Gastroesophageal sphincter (tissue), 4 donors: ENCODE measurements at regions not wholly inside any gene's neighbourhood (a gene's known extent, or its start where the extent isn't known, plus 50 kb on each side); places are given as distances from the start of the nearest gene placed in this dataset.

ENCODE experiments used
- ATAC-seq: fragments of 150-250 bp; one replicate; pipeline ENCODE4 v1.9.1; 2016; ENCODE audit warnings: mild to moderate bottlenecking, moderate library complexity
- H3K27ac ChIP-seq, 4 donors: fragments of 200-600 bp; sonication (generic) in 3 of 4; 1 replicate in 3 of 4; 2 replicates in 1 of 4; pipeline ENCODE4 v1.5.1; 2016 to 2019
- H3K27me3 ChIP-seq: fragments of 200-600 bp; sonication (generic); one replicate; pipeline ENCODE4 v1.5.1; 2019
- H3K36me3 ChIP-seq, 2 donors: fragments of 200-600 bp; sonication (generic); one replicate each; pipeline ENCODE4 v1.5.1; 2019; ENCODE audit warnings: control low read depth in 1 of 2
- H3K4me1 ChIP-seq, 3 donors: fragments of 200-600 bp; sonication (generic); 1 replicate in 2 of 3; 2 replicates in 1 of 3; pipeline ENCODE4 v1.5.1; 2016 to 2019; ENCODE audit warnings: control low read depth in 2 of 3
- H3K4me3 ChIP-seq, 2 donors: fragments of 200-600 bp; sonication (generic); one replicate each; pipeline ENCODE4 v1.5.1; 2019; ENCODE audit warnings: mild to moderate bottlenecking in 1 of 2, moderate library complexity in 1 of 2
- H3K9me3 ChIP-seq, 3 donors: fragments of 200-600 bp; sonication (generic); one replicate each; pipeline ENCODE4 v1.5.1; 2017 to 2019; ENCODE audit warnings: control low read depth in 2 of 3
- EP300 ChIP-seq: sonication (generic); formaldehyde crosslinking; IDR thresholded peaks from one replicate; pipeline ENCODE4 v1.6.1; 2017; ENCODE audit warnings: antibody characterized with exemption, mild to moderate bottlenecking
- POLR2A ChIP-seq, 2 donors: fragments of 450-650 bp; IDR thresholded peaks; one replicate each; pipeline ENCODE4 v1.6.1; 2017; ENCODE audit warnings: antibody characterized with exemption in 2 of 2, mild to moderate bottlenecking in 2 of 2, moderate library complexity in 1 of 2
- POLR2AphosphoS5 ChIP-seq: sonication (generic); formaldehyde crosslinking; IDR thresholded peaks from one replicate; pipeline ENCODE4 v1.6.1; 2017; ENCODE audit warnings: antibody characterized with exemption
- WGBS, 2 donors: methylation state at CpG; one replicate each; pipeline ENCODE4 v1.1.5; 2018; ENCODE audit warnings: low coverage in 1 of 2; 5-methylcytosine and 5-hydroxymethylcytosine counted together
- TF ChIP-seq, protein P1 (sequence below), 4 experiments: fragments of 200-600 bp in 2 of 4; fragments of 450-650 bp in 2 of 4; sonication (generic) in 1 of 4; IDR thresholded peaks; one replicate each; pipeline ENCODE4 v1.5.1; 2017 to 2019; ENCODE audit warnings: antibody characterized with exemption in 4 of 4, mild to moderate bottlenecking in 2 of 4, moderate library complexity in 2 of 4

- no peak overlapping the region for H3K4me3 ChIP-seq
- TF ChIP-seq POLR2A (IDR thresholded peaks at IDR 0.05): no peak
- TF ChIP-seq, protein P1, sequence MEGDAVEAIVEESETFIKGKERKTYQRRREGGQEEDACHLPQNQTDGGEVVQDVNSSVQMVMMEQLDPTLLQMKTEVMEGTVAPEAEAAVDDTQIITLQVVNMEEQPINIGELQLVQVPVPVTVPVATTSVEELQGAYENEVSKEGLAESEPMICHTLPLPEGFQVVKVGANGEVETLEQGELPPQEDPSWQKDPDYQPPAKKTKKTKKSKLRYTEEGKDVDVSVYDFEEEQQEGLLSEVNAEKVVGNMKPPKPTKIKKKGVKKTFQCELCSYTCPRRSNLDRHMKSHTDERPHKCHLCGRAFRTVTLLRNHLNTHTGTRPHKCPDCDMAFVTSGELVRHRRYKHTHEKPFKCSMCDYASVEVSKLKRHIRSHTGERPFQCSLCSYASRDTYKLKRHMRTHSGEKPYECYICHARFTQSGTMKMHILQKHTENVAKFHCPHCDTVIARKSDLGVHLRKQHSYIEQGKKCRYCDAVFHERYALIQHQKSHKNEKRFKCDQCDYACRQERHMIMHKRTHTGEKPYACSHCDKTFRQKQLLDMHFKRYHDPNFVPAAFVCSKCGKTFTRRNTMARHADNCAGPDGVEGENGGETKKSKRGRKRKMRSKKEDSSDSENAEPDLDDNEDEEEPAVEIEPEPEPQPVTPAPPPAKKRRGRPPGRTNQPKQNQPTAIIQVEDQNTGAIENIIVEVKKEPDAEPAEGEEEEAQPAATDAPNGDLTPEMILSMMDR (IDR thresholded peaks at IDR 0.05): no peak
- no peak for TF ChIP-seq EP300
- no peak for TF ChIP-seq POLR2AphosphoS5
- no peaks in the 10 kb centered on the region for H3K4me1 ChIP-seq
- H3K36me3 ChIP-seq: no peaks in the 10 kb centered on the region
- H3K27ac ChIP-seq: no peak overlapping the region
- no peak for ATAC-seq
- H3K9me3 ChIP-seq: no peaks in the 10 kb centered on the region
- H3K27me3 ChIP-seq: no peaks in the 10 kb centered on the region
- 83 to 85% methylated on average over 4 of the region's 10 CpGs for WGBS, 2 donors
These were observed 246.4 kb downstream of the VAPA start for GRCh38 chr18:10160251-10160650.

GRCh38 chr18:10161315-10161714, 247.5 kb downstream of the VAPA start:
- Histone ChIP-seq H3K27me3 (no peaks in the 10 kb centered on the region), H3K4me1 (no peaks in the 10 kb centered on the region), H3K36me3 (no peaks in the 10 kb centered on the region), H3K4me3 (no peak overlapping the region), H3K27ac (no peak overlapping the region), H3K9me3 (no peaks in the 10 kb centered on the region)
- WGBS, 2 donors: 91 to 100% methylated on average over 1 to 10 of the region's 12 CpGs
- no peak for ATAC-seq
- TF ChIP-seq POLR2AphosphoS5 (no peak), EP300 (no peak), POLR2A (IDR thresholded peaks at IDR 0.05) (no peak)
- TF ChIP-seq, protein P1 (IDR thresholded peaks at IDR 0.05): no peak

DNA sequence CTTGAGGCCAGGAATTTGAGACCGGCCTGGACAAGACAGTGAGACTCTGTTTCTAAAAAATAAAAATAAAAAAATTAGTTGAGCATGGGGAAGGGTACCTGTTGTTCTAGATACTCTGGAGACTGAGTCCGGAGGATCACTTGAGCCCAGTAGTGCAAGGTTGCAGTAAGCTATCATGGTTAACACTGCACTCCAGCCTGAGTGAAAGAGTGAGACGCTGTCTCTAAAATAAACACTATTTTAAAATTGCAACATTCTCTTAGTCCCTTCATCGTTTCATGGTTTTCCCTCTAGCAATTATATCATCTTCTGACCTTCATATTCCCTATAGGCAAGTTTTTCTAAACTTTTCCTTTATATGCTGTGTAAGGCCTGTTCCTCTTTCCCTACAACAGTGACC, 248.5 kb downstream of the VAPA start:
- Histone ChIP-seq H3K9me3 (no peaks in the 10 kb centered on the region), H3K4me1 (no peaks in the 10 kb centered on the region), H3K27ac (no peak overlapping the region), H3K4me3 (no peak overlapping the region), H3K36me3 (no peaks in the 10 kb centered on the region), H3K27me3 (no peaks in the 10 kb centered on the region)
- WGBS, 2 donors: 69 to 79% methylated on average over 4 of the region's 4 CpGs
- TF ChIP-seq POLR2A (IDR thresholded peaks at IDR 0.05) (no peak), EP300 (no peak), POLR2AphosphoS5 (no peak)
- TF ChIP-seq, protein P1 (IDR thresholded peaks at IDR 0.05): no peak
- no peak for ATAC-seq

GRCh38 chr18:10164271-10165071, 250.7 kb downstream of the VAPA start:
- Histone ChIP-seq H3K4me1 (no peaks in the 10 kb centered on the region), H3K27me3 (no peaks in the 10 kb centered on the region), H3K36me3 (no peaks in the 10 kb centered on the region), H3K4me3 (no peak overlapping the region), H3K27ac (no peak overlapping the region), H3K9me3 (no peaks in the 10 kb centered on the region)
- TF ChIP-seq POLR2AphosphoS5: no peak
- TF ChIP-seq, protein P1 (IDR thresholded peaks at IDR 0.05): no peak
- no peak for TF ChIP-seq EP300
- TF ChIP-seq POLR2A (IDR thresholded peaks at IDR 0.05): no peak
- no peak for ATAC-seq
- 88 to 93% methylated on average over 13 to 14 of the region's 17 CpGs for WGBS, 2 donors

DNA sequence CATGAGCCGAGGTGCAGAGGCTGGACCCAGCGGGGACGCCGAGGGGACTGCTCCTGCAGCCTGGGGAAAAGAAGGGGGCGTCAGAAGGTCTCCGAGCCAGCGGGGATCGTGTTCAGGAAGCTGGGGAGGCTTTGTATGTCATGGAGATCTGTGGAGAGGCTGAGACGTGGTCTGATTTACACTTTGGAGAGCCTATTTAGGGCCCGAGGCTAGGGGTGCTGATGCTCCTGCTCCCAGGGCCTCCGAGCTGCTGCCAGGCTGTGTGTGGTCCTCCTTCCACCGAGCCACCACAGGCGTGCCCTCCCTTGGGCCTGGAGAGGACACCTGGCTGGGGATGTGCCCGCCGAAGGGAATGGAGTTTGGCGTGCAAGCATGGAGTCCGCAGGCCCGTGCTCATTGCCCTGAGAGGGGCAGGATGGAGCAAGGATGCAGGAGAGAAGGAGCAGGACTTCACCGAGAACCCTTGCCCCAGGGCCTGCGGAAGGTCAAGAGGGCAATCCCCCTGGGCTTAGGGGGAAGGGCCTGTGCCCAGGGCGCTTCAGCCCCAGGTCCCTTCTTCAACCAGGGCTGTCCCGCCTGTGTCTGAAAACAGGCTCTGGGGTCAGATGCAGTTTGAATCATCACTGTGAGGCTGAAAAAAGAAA, 252.5 kb downstream of the VAPA start:
- H3K4me3 ChIP-seq: no peak overlapping the region
- no peak for ATAC-seq
- TF ChIP-seq, protein P1 (IDR thresholded peaks at IDR 0.05): no peak
- TF ChIP-seq EP300 (no peak), POLR2A (IDR thresholded peaks at IDR 0.05) (no peak), POLR2AphosphoS5 (no peak)
- no peaks in the 10 kb centered on the region for H3K36me3 ChIP-seq
- H3K27me3 ChIP-seq: no peaks in the 10 kb centered on the region
- no peaks in the 10 kb centered on the region for H3K4me1 ChIP-seq
- no peak overlapping the region for H3K27ac ChIP-seq
- no peaks in the 10 kb centered on the region for H3K9me3 ChIP-seq
- WGBS, 2 donors: 91 to 96% methylated on average over 5 to 15 of the region's 22 CpGs
